Stomach (tissue), 4 donors: ENCODE measurements at regions not wholly inside any gene's neighbourhood (a gene's known extent, or its start where the extent isn't known, plus 50 kb on each side); places are given as distances from the start of the nearest gene placed in this dataset.
"Not testable (repeated sequence)": the region's sequence is repeated elsewhere in the genome, so short reads cannot be mapped to it uniquely, and the experiment has no call there.

Source experiments
- POLR2A ChIP-seq, 4 donors: fragments of 450-650 bp; IDR thresholded peaks; one replicate each; pipeline ENCODE4 v1.6.1; 2016; ENCODE audit warnings: antibody characterized with exemption in 4 of 4, control low read depth in 2 of 4, mild to moderate bottlenecking in 1 of 4, moderate library complexity in 1 of 4
- TF ChIP-seq, protein P1 (sequence below), 7 experiments: fragments of 450-650 bp in 4 of 7; fragments of 200-600 bp in 3 of 7; sonication (generic) in 3 of 7; IDR thresholded peaks; one replicate each; pipeline ENCODE4 v1.5.1; 2016 to 2019; ENCODE audit warnings: antibody characterized with exemption in 7 of 7, control low read depth in 2 of 7, mild to moderate bottlenecking in 1 of 7

- TF ChIP-seq, protein P1, sequence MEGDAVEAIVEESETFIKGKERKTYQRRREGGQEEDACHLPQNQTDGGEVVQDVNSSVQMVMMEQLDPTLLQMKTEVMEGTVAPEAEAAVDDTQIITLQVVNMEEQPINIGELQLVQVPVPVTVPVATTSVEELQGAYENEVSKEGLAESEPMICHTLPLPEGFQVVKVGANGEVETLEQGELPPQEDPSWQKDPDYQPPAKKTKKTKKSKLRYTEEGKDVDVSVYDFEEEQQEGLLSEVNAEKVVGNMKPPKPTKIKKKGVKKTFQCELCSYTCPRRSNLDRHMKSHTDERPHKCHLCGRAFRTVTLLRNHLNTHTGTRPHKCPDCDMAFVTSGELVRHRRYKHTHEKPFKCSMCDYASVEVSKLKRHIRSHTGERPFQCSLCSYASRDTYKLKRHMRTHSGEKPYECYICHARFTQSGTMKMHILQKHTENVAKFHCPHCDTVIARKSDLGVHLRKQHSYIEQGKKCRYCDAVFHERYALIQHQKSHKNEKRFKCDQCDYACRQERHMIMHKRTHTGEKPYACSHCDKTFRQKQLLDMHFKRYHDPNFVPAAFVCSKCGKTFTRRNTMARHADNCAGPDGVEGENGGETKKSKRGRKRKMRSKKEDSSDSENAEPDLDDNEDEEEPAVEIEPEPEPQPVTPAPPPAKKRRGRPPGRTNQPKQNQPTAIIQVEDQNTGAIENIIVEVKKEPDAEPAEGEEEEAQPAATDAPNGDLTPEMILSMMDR (IDR thresholded peaks at IDR 0.05): not testable (repeated sequence)
- TF ChIP-seq POLR2A (IDR thresholded peaks at IDR 0.05): not testable (repeated sequence)
Observed at GRCh38 chr12:86383759-86384158, 127.6 kb upstream of the MGAT4C start.
